HG03025 (cell line): ENCODE measurements at regions not wholly inside any gene's neighbourhood (a gene's known extent, or its start where the extent isn't known, plus 50 kb on each side); places are given as distances from the start of the nearest gene placed in this dataset.

Experiments used
- ATAC-seq: cut with Tn5 transposase; IDR thresholded peaks from one replicate; pipeline ENCODE4 v1.9.1; 2021; ENCODE audit warnings: mild to moderate bottlenecking, moderate library complexity; ENCODE audit not compliant: unreplicated experiment, low FRiP score

- ATAC-seq: no peak
Observed at GRCh38 chr17:69878661-69879060, 196.4 kb upstream of the KCNJ16 start.

GRCh38 chr17:69879576-69879975 is 195.4 kb upstream of the KCNJ16 start:
- no peak for ATAC-seq

- ATAC-seq: no peak
Observed at GRCh38 chr17:69880591-69881112, 194.4 kb upstream of the KCNJ16 start.

- ATAC-seq: no peak
Observed at GRCh38 chr17:69882281-69882680, 192.7 kb upstream of the KCNJ16 start.

GRCh38 chr17:69883120-69883519 is 191.9 kb upstream of the KCNJ16 start:
- no peak for ATAC-seq

- ATAC-seq: no peak
Observed at GRCh38 chr17:69884356-69884755, 190.7 kb upstream of the KCNJ16 start.

- no peak for ATAC-seq
Observed at GRCh38 chr17:69884846-69885245, 190.2 kb upstream of the KCNJ16 start.

- ATAC-seq: no peak
Observed at GRCh38 chr17:69898601-69899000, 176.4 kb upstream of the KCNJ16 start.

- ATAC-seq: no peak
Observed at GRCh38 chr17:69900101-69900500, 174.9 kb upstream of the KCNJ16 start.

- ATAC-seq: no peak
Observed at GRCh38 chr17:69900829-69901228, 174.2 kb upstream of the KCNJ16 start.

- no peak for ATAC-seq
Observed at GRCh38 chr17:69906306-69906705, 168.7 kb upstream of the KCNJ16 start.

- no peak for ATAC-seq
Observed at GRCh38 chr17:69907132-69907847, 167.7 kb upstream of the KCNJ16 start.

GRCh38 chr17:69908626-69909368 is 166.2 kb upstream of the KCNJ16 start:
- no peak for ATAC-seq

GRCh38 chr17:69909389-69909788 is 165.6 kb upstream of the KCNJ16 start:
- no peak for ATAC-seq

- ATAC-seq: no peak
Observed at GRCh38 chr17:69912805-69913204, 162.2 kb upstream of the KCNJ16 start.

- ATAC-seq: no peak
Observed at GRCh38 chr17:69913216-69913615, 161.8 kb upstream of the KCNJ16 start.

- no peak for ATAC-seq
Observed at GRCh38 chr17:69913616-69914015, 161.4 kb upstream of the KCNJ16 start.

- no peak for ATAC-seq
Observed at GRCh38 chr17:69914520-69914919, 160.5 kb upstream of the KCNJ16 start.

- ATAC-seq: no peak
Observed at GRCh38 chr17:69916761-69917160, 158.3 kb upstream of the KCNJ16 start.

- ATAC-seq: no peak
Observed at GRCh38 chr17:69918164-69918563, 156.9 kb upstream of the KCNJ16 start.

GRCh38 chr17:69919789-69920188 is 155.2 kb upstream of the KCNJ16 start:
- no peak for ATAC-seq

- ATAC-seq: no peak
Observed at GRCh38 chr17:69921046-69921445, 154.0 kb upstream of the KCNJ16 start.
